ENCODE measurements at regions not wholly inside any gene's neighbourhood (a gene's known extent, or its start where the extent isn't known, plus 50 kb on each side); places are given as distances from the start of the nearest gene placed in this dataset.

GRCh38 chr3:186487819-186488218 is 56.4 kb downstream of the CRYGS start:
- TF ChIP-seq CTCF (IDR thresholded peaks at IDR 0.05; ENCODE audit: low read depth, low read length), result no peak
- no peak for DNase-seq (ENCODE audit: extremely low read depth, low read depth)

DNA sequence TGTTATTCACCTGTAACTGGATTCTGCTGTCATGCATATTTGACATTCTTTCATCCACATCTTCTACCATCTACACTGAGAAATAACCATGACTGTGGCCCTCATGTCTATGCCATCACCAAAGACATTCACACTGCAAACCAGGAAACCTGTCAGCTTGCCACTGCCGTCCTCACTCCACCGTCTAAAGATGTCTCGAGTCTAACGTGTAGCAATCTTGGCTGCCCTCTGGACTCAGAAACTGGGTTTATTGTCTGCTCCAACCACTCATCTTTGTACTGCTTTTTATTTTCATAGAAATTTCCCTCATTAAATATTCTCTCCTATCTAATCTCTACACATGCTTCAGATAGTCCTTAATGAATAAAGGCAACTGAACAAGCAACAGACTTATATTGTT is 57.1 kb downstream of the CRYGS start:
- DNase-seq (ENCODE audit: extremely low read depth, low read depth), result no peak
- no peak for TF ChIP-seq CTCF (IDR thresholded peaks at IDR 0.05; ENCODE audit: low read depth, low read length)

DNA sequence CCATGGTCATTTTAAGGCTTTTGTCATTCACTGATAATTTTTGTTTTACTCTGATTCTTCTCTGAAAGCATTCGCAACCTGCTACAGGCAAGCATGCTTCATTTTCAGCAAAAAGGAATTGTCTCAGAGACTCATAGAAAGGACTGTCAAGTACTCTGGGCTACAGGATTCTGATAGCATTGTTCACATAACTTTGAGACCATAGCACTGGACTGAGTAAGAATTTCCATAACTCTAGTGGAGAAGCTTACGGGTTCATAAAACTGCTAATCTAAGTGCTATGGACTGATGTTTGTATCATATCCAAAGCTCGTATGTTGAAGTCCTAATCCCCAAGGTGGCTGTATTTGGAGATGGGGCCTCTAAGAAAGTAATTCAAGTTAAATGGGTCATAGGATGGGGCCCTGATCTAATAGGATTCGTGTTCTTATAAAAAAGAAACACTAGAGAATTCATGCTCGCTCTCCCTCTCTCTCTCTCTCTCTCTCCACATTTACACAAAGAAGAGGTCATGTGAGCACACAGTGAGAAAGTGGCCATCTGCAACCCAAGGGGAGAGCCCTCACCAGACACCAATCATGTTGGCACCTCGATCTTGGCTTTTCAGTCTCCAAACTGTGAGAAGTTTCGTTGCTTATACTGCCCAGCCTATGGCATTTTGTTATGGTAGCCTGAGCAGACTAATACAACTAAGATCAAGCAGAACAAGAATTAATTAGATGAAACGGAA is 60.4 kb downstream of the CRYGS start:
- DNase-seq (ENCODE audit: extremely low read depth, low read depth), result no peak
- TF ChIP-seq CTCF (IDR thresholded peaks at IDR 0.05; ENCODE audit: low read depth, low read length), result no peak

DNA sequence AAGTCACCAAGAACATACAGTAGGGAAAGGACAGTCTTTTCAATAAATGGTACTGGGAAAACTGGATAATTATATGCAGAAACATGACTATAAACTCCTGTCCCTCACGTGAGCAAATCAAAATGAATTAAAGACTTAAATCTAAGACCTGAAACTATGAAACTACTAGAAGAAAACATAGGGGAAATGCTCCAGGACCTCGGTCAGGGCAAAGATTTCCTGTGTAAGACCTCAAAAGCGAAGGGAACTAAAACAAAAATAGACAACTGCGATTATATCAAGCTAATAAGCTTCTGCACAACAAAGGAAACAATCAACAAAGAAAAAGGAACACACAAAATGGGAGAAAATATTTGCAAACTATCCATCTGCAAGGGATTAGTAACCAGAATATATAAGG is 62.7 kb downstream of the CRYGS start:
- no peak for TF ChIP-seq CTCF (IDR thresholded peaks at IDR 0.05; ENCODE audit: low read depth, low read length)
- no peak for DNase-seq (ENCODE audit: extremely low read depth, low read depth)

- TF ChIP-seq CTCF (IDR thresholded peaks at IDR 0.05; ENCODE audit: low read depth, low read length), result no peak
- no peak for DNase-seq (ENCODE audit: extremely low read depth, low read depth)
Observed at GRCh38 chr3:186477876-186478275, 66.3 kb downstream of the CRYGS start.

DNA sequence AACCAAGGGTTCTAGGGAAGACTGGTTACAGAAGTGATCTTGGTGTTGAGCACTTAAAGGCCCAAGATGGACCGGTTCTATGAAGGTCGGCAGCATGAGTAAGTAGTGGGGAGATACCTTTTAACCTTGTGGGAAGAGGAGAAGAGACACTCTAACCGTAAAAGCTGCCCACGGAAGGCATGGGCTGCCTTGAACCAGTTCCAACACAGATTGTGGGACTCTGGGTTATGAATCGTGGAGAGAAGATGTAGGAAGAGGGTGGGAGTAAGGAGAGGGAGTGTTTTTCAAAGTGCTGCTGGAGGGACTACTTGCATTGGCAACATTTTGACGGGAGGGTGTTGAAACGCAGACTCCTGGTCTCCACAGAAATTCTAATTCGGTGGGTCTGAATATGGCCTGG is 67.1 kb downstream of the CRYGS start:
- TF ChIP-seq CTCF (IDR thresholded peaks at IDR 0.05; ENCODE audit: low read depth, low read length), result no peak
- DNase-seq (ENCODE audit: extremely low read depth, low read depth), result no peak

DNA sequence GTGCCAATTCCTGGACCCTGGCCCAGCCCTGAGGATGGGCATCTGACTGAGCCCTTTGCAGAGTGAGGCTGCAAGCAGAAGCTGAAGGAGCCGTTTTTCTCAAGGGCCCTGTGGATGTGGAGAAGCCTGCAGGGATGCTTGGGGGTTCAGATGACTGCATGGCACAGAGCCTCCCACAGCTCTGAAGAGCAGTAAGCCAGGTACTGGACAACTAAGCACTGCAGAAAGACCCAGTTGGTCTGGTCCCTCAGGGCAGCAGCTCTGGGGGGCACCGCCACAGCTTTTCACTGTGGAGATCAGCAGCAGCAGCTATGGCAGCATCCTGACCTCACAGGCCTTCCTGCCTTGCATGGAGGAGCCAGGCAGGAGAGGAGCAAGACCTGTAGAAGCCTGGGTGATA is 67.6 kb downstream of the CRYGS start:
- no peak for TF ChIP-seq CTCF (IDR thresholded peaks at IDR 0.05; ENCODE audit: low read depth, low read length)
- DNase-seq (ENCODE audit: extremely low read depth, low read depth), result no peak

Data from AG09319 (cell line).